ENCODE measurements at regions not wholly inside any gene's neighbourhood (a gene's known extent, or its start where the extent isn't known, plus 50 kb on each side); places are given as distances from the start of the nearest gene placed in this dataset.

DNA sequence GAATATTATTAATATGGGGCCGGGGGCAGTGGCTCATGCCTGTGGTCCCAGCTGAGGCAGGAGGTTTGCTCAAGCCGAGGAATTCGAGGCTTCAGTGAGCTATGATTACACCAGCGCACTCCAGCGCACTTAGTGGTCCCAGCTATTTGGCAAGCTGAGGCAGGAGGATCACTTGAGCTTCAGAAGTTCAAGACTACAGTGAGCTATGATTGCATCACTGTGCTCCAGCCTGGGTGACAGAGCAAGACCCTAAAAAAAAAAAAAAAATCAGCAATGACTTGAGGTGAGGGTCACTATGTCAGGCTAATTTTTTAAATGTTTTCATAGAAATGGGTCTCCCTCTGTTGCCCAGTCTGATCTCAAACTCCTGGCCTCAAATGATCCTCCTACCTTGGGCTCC, 243.4 kb downstream of the RBM19 start:
- no peaks in the 10 kb centered on the region for H3K9me3 ChIP-seq
- 35 to 55% methylated on average over 5 of the region's 5 CpGs for WGBS, 2 donors
- no peak overlapping the region for H3K4me3 ChIP-seq (replicated peaks in 1 of 3)
- intact Hi-C loops (cut with DNase I), result no loop called here
- H3K27me3 ChIP-seq, result no peaks in the 10 kb centered on the region
- no peak for DNase-seq
- H3K4me1 ChIP-seq, result no peaks in the 10 kb centered on the region
- H3K36me3 ChIP-seq, result no peaks in the 10 kb centered on the region
- TF ChIP-seq, protein P1, sequence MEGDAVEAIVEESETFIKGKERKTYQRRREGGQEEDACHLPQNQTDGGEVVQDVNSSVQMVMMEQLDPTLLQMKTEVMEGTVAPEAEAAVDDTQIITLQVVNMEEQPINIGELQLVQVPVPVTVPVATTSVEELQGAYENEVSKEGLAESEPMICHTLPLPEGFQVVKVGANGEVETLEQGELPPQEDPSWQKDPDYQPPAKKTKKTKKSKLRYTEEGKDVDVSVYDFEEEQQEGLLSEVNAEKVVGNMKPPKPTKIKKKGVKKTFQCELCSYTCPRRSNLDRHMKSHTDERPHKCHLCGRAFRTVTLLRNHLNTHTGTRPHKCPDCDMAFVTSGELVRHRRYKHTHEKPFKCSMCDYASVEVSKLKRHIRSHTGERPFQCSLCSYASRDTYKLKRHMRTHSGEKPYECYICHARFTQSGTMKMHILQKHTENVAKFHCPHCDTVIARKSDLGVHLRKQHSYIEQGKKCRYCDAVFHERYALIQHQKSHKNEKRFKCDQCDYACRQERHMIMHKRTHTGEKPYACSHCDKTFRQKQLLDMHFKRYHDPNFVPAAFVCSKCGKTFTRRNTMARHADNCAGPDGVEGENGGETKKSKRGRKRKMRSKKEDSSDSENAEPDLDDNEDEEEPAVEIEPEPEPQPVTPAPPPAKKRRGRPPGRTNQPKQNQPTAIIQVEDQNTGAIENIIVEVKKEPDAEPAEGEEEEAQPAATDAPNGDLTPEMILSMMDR (IDR thresholded peaks at IDR 0.05), result no peak
- no peak for TF ChIP-seq POLR2A (IDR thresholded peaks at IDR 0.05)
- H3K27ac ChIP-seq, result no peak overlapping the region

DNA sequence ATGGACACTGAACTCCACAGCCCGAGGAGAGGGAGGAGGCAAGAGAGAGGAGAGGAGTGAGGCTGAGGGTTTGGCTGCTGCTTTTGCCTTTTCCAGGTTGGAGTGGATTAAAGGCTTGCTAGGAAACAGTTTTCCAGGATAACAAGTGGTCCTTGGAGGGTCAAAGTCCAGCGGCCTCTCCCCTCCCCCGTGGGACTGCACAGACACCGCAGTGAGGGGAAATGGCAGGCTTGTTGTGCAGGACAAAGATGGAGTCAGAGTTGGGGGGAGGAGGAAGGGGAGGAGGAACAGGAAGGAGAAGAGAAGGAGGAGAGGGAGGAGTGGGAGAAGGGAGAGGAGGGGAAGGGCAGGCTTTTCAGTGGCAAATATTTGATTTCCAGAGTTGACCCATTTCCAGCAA, 245.5 kb downstream of the RBM19 start:
- 10 to 18% methylated on average over 4 of the region's 4 CpGs for WGBS, 2 donors
- Histone ChIP-seq H3K27ac (no peak overlapping the region), H3K9me3 (no peaks in the 10 kb centered on the region), H3K4me3 (replicated peaks in 1 of 3) (no peak overlapping the region), H3K27me3 (no peaks in the 10 kb centered on the region), H3K36me3 (no peaks in the 10 kb centered on the region), H3K4me1 (no peaks in the 10 kb centered on the region)
- TF ChIP-seq, protein P1 (IDR thresholded peaks at IDR 0.05), result no peak
- TF ChIP-seq POLR2A (IDR thresholded peaks at IDR 0.05), result no peak
- intact Hi-C loops (cut with DNase I), result no loop called here
- DNase-seq, result no peak

DNA sequence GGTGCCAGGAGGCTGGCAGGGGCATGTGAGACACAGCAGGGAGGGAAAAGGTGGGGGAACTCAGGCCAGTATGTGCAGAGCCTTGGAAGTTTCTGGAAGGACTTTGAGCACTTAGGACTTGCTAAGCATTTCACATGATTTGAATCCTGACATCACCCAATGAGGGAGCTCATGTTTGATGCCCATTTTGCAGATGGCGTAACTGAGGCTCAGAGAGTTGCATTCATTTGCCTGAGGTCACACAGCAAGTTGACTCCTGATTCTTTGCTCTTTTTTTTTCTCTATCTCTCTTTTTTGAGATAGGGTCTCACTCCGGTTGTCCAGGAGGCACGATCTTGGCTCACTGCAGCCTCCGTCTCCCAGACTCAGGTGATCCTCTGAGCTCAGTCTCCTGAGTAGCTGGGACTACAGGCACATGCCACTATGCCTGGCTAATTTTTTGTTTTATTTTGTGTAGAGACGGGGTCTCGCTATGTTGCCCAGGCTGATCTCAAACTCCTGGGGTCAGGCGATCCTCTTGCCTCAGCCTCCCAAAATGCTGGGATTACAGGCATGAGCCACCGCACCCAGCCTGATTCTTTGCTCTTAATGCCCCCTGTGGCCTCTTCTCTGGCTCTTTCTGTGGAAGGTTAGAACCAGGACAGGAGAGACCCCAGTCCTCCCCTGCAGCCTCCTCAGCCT, 246.1 kb downstream of the RBM19 start:
- intact Hi-C loops (cut with DNase I), result no loop called here
- WGBS, 2 donors, result 94 to 96% methylated on average over 8 of the region's 8 CpGs
- Histone ChIP-seq H3K27ac (no peak overlapping the region), H3K9me3 (no peaks in the 10 kb centered on the region), H3K36me3 (no peaks in the 10 kb centered on the region), H3K27me3 (no peaks in the 10 kb centered on the region), H3K4me1 (no peaks in the 10 kb centered on the region), H3K4me3 (replicated peaks in 1 of 3) (no peak overlapping the region)
- no peak for TF ChIP-seq POLR2A (IDR thresholded peaks at IDR 0.05)
- TF ChIP-seq, protein P1 (IDR thresholded peaks at IDR 0.05), result no peak
- DNase-seq, result no peak

DNA sequence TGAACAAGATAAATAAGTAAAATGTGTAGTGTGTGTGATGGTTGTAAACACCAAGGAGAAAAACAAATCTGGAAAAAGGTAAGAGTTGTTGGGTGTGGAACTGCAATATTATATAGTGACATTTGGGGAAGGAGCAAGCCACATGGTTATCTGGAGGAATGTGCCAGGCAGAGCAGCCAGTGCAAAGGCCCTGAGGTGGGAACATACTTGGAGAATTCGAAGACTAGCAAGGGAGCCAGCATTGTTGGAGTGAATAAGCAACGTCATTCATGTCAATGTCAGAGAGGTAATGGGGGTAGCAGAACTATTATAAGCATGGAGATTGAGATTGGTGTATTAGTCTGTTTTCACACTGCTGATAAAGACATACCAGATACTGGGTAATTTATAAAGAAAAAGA, 241.5 kb upstream of the LHX5 start:
- no peak for DNase-seq
- no peak for TF ChIP-seq POLR2A (IDR thresholded peaks at IDR 0.05)
- TF ChIP-seq, protein P1 (IDR thresholded peaks at IDR 0.05), result no peak
- Histone ChIP-seq H3K4me1 (no peaks in the 10 kb centered on the region), H3K4me3 (replicated peaks in 1 of 3) (no peak overlapping the region), H3K9me3 (no peaks in the 10 kb centered on the region), H3K36me3 (no peaks in the 10 kb centered on the region), H3K27ac (no peak overlapping the region), H3K27me3 (no peaks in the 10 kb centered on the region)
- WGBS, 2 donors, result 79 to 89% methylated on average over 2 of the region's 2 CpGs
- intact Hi-C loops (cut with DNase I), result no loop called here

DNA sequence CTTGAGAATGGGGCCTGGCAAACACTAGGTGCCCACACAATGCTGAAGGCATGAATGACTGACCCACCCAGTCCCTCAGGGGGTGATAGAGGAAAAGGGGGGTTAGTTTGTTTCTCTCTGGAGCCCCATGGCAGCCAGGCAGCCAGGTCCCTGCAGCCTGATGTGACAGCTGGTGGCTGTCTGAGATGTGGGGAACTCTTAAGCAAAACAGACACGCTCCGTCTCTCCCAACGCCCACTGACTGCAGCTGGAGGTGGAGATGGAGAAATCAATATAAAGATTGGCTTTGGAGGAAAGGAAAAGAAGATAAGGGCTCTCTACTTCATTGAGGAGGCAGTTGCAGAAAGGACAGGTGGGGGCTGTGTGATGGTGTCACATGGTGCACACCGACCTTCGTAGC, 240.8 kb upstream of the LHX5 start:
- WGBS, 2 donors, result 79 to 86% methylated on average over 5 of the region's 5 CpGs
- no peaks in the 10 kb centered on the region for H3K36me3 ChIP-seq
- H3K9me3 ChIP-seq, result no peaks in the 10 kb centered on the region
- H3K27me3 ChIP-seq, result no peaks in the 10 kb centered on the region
- H3K4me1 ChIP-seq, result no peaks in the 10 kb centered on the region
- no peak overlapping the region for H3K27ac ChIP-seq
- no peak for DNase-seq
- intact Hi-C loops (cut with DNase I), result no loop called here
- no peak overlapping the region for H3K4me3 ChIP-seq (replicated peaks in 1 of 3)
- TF ChIP-seq, protein P1 (IDR thresholded peaks at IDR 0.05), result no peak
- no peak for TF ChIP-seq POLR2A (IDR thresholded peaks at IDR 0.05)
